VCaP (cell line): ENCODE measurements at regions not wholly inside any gene's neighbourhood (a gene's known extent, or its start where the extent isn't known, plus 50 kb on each side); places are given as distances from the start of the nearest gene placed in this dataset.
"Not testable (repeated sequence)": the region's sequence is repeated elsewhere in the genome, so short reads cannot be mapped to it uniquely, and the experiment has no call there.

Source experiments
- H3K27ac ChIP-seq: fragments of 450-650 bp; 2 replicates; pipeline ENCODE4 v1.5.1; 2017
- TF ChIP-seq, protein P1 (sequence below): fragments of 450-650 bp; conservative IDR thresholded peaks from 2 replicates; pipeline ENCODE4 v1.5.1; 2017; ENCODE audit warnings: mild to moderate bottlenecking, moderate library complexity

GRCh38 chr4:26009502-26009901 lies 95.5 kb downstream of the SMIM20 start:
- TF ChIP-seq, protein P1, sequence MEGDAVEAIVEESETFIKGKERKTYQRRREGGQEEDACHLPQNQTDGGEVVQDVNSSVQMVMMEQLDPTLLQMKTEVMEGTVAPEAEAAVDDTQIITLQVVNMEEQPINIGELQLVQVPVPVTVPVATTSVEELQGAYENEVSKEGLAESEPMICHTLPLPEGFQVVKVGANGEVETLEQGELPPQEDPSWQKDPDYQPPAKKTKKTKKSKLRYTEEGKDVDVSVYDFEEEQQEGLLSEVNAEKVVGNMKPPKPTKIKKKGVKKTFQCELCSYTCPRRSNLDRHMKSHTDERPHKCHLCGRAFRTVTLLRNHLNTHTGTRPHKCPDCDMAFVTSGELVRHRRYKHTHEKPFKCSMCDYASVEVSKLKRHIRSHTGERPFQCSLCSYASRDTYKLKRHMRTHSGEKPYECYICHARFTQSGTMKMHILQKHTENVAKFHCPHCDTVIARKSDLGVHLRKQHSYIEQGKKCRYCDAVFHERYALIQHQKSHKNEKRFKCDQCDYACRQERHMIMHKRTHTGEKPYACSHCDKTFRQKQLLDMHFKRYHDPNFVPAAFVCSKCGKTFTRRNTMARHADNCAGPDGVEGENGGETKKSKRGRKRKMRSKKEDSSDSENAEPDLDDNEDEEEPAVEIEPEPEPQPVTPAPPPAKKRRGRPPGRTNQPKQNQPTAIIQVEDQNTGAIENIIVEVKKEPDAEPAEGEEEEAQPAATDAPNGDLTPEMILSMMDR, result no peak
- H3K27ac ChIP-seq, result no peak overlapping the region

- no peak overlapping the region for H3K27ac ChIP-seq
- TF ChIP-seq, protein P1, result no peak
Observed at GRCh38 chr4:26010304-26010703, 96.3 kb downstream of the SMIM20 start.

DNA sequence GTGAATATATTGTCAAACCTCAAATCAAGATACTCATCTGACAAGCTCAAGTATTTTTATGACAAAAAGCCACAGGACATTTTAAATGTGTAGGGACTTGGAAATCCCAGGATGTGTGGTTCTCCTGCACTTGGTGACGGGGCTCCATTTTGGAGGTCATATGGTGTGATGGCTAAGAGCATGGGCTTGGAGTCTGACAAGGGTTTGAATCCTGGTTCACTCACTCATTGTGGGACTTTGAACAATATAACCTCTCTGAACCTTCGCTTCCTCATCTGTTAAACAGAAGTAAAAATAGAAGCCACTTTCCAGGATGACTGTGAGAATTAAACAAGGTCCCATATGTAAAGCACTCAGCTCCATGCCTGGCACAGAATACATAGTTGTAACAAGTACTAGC lies 99.6 kb downstream of the SMIM20 start:
- no peak overlapping the region for H3K27ac ChIP-seq
- TF ChIP-seq, protein P1, result no peak

DNA sequence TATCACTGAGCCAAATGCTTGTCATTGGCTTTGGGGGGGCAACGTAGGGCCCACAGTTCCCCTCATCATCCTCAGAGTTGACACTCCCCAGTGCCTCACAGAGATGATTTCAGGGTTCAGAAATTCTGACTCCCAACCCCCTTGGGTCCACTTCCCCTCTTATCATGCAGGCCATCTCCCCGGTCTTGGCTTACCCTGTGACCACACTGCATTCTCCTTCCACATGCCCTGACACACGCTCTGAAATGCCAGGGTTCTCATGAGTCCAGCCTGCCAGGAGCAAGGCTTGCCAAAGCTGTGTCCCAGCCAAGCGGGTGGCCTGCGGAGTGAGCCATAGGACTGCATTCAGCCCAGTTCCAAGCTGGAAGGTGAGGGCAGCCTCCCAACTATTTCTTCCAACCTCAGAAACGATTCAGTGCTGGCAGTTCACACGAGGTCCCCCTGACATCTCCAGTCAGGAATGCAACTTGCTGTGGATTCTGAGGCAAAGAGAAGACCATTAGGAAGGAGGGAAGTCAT lies 101.2 kb downstream of the SMIM20 start:
- TF ChIP-seq, protein P1, result no peak
- no peak overlapping the region for H3K27ac ChIP-seq

DNA sequence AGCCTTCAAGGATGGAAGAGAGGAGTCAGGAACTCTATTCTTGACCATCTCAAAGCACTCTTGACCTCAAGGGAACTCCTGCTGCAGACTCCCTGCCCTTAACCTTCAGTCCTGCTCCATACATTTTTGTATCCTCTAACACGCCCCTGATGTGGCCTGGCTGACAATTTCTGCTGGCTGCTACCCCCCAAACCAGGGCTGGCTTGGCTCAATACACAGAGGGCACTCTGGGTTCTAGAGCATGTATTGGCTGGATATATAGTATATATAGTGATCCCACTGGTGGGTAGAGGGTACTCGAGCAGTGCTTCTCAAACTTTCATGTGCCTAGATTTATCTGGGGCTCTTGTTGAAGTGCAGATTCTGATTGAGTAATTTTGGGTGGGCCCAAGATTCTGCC lies 101.9 kb downstream of the SMIM20 start:
- TF ChIP-seq, protein P1, result no peak

GRCh38 chr4:26017531-26017930 lies 103.5 kb downstream of the SMIM20 start:
- TF ChIP-seq, protein P1, result no peak
- H3K27ac ChIP-seq, result no peak overlapping the region

More for the DNA sequence above, 101.9 kb downstream of the SMIM20 start:
- H3K27ac ChIP-seq, result no peak overlapping the region

GRCh38 chr4:26017961-26018700 lies 104.1 kb downstream of the SMIM20 start:
- H3K27ac ChIP-seq, result not testable (repeated sequence)

DNA sequence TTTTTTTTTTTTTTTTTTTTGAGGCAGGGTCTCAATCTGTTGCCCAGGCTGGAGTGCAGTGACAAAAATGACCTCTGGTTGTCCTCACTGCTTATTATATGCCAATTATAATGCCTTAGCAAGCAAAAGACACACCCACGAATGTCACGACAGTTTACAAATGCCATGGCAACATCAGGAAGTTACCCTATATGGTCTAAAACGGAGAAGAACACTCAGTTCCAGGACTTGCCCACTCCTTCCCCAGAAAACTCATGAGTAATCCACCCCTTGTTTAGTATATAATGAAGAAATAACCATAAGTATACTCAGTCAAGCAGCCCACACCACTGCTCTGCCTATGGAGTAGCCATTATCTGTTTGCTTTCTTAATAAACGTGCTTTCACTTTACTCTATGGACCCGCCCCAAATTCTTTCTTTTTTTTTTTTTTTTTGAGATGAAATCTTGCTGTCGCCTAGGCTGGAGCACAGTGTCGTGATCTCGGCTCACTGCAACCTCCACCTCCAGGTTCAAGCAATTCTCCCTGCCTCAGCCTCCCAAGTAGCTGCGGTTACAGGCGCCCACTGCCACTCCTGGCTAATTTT lies 106.2 kb downstream of the SMIM20 start:
- H3K27ac ChIP-seq, result no peak overlapping the region
- TF ChIP-seq, protein P1, result no peak
